ENCODE measurements at regions not wholly inside any gene's neighbourhood (a gene's known extent, or its start where the extent isn't known, plus 50 kb on each side); places are given as distances from the start of the nearest gene placed in this dataset.

- in situ Hi-C loops (cut with HindIII; ENCODE audit: low sequenced_read_pairs) = loop anchor here (5.0 kb wide), 1 partner anchor 43 kb away; no protein-coding TSS in a partner anchor
- peak; percentile 22 for DNase-seq (ENCODE audit: low read depth)
- no peak for TF ChIP-seq CTCF (IDR thresholded peaks at IDR 0.05; ENCODE audit: low read depth, low read length, missing control alignments)
- H3K4me3 ChIP-seq (ENCODE audit: low read depth, low read length) = no peak overlapping the region
These were observed 131.1 kb upstream of the MPDZ start for GRCh38 chr9:13410566-13411031.

GRCh38 chr9:13397661-13398060 is 118.2 kb upstream of the MPDZ start:
- no peak for DNase-seq (ENCODE audit: low read depth)
- in situ Hi-C loops (cut with HindIII; ENCODE audit: low sequenced_read_pairs) = no loop called here
- no peak overlapping the region for H3K4me3 ChIP-seq (ENCODE audit: low read depth, low read length)
- TF ChIP-seq CTCF (IDR thresholded peaks at IDR 0.05; ENCODE audit: low read depth, low read length, missing control alignments) = no peak

- DNase-seq (ENCODE audit: low read depth) = no peak
- TF ChIP-seq CTCF (IDR thresholded peaks at IDR 0.05; ENCODE audit: low read depth, low read length, missing control alignments) = no peak
- in situ Hi-C loops (cut with HindIII; ENCODE audit: low sequenced_read_pairs) = no loop called here
- no peak overlapping the region for H3K4me3 ChIP-seq (ENCODE audit: low read depth, low read length)
These were observed 117.7 kb upstream of the MPDZ start for GRCh38 chr9:13397220-13397619.

GRCh38 chr9:13396418-13396817 is 116.9 kb upstream of the MPDZ start:
- no peak overlapping the region for H3K4me3 ChIP-seq (ENCODE audit: low read depth, low read length)
- in situ Hi-C loops (cut with HindIII; ENCODE audit: low sequenced_read_pairs) = no loop called here

GRCh38 chr9:13395156-13395555 is 115.7 kb upstream of the MPDZ start:
- in situ Hi-C loops (cut with HindIII; ENCODE audit: low sequenced_read_pairs) = no loop called here

More at GRCh38 chr9:13396418-13396817, 116.9 kb upstream of the MPDZ start:
- no peak for DNase-seq (ENCODE audit: low read depth)
- no peak for TF ChIP-seq CTCF (IDR thresholded peaks at IDR 0.05; ENCODE audit: low read depth, low read length, missing control alignments)

GRCh38 chr9:13388157-13388556 is 108.7 kb upstream of the MPDZ start:
- no peak for TF ChIP-seq CTCF (IDR thresholded peaks at IDR 0.05; ENCODE audit: low read depth, low read length, missing control alignments)
- in situ Hi-C loops (cut with HindIII; ENCODE audit: low sequenced_read_pairs) = no loop called here
- DNase-seq (ENCODE audit: low read depth) = no peak
- no peak overlapping the region for H3K4me3 ChIP-seq (ENCODE audit: low read depth, low read length)

More at GRCh38 chr9:13395156-13395555, 115.7 kb upstream of the MPDZ start:
- DNase-seq (ENCODE audit: low read depth) = no peak
- no peak overlapping the region for H3K4me3 ChIP-seq (ENCODE audit: low read depth, low read length)
- TF ChIP-seq CTCF (IDR thresholded peaks at IDR 0.05; ENCODE audit: low read depth, low read length, missing control alignments) = no peak

- no peak for TF ChIP-seq CTCF (IDR thresholded peaks at IDR 0.05; ENCODE audit: low read depth, low read length, missing control alignments)
- no peak overlapping the region for H3K4me3 ChIP-seq (ENCODE audit: low read depth, low read length)
- in situ Hi-C loops (cut with HindIII; ENCODE audit: low sequenced_read_pairs) = no loop called here
- DNase-seq (ENCODE audit: low read depth) = no peak
These were observed 108.2 kb upstream of the MPDZ start for GRCh38 chr9:13387734-13388067.
